Hippocampal formation (tissue), 2 donors: ENCODE measurements at regions not wholly inside any gene's neighbourhood (a gene's known extent, or its start where the extent isn't known, plus 50 kb on each side); places are given as distances from the start of the nearest gene placed in this dataset.
A peak's percentile ranks its signal among the peaks of the same experiment; 100 is the strongest.

Experiments
- DNase-seq, 2 donors: peaks; one replicate each; lab custom pipeline; 2025; lab: John Stamatoyannopoulos, UW

DNA sequence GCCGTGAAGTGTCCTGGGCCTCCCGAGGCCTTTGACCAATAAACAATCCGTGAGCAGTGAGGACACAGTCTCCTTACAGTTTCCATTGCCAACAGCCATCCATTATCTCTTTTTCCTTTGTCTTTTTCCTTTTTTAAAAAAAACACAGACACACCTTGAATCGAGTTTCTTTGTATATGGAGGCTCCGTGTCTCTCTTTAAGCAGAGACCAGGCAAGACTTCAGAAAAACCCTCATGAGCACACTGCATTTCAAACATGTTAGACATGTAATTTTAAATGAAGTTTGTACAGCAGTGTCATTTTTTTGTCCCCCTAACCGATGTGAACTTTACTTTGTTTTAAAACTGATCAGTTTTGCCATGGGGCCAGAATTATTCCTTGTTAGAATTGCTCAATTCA is 111.1 kb downstream of the SPTSSA start:
- DNase-seq: no peak

DNA sequence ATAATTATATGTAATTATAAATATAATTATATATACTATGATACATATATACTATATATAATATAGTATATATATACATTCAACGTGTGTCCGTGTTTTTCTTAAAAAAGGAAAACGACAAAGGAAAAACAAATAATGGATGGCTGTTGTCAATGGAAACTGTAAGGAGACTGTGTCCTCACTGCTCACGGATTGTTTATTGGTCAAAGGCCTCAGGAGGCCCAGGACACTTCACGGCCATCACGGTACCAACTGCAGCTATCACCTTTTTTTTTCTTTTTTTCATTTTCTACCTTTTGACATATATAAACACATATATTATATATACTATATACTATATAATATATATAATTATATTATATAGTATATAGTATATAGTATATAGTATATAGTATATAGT is 113.4 kb downstream of the SPTSSA start:
- no peak for DNase-seq

DNA sequence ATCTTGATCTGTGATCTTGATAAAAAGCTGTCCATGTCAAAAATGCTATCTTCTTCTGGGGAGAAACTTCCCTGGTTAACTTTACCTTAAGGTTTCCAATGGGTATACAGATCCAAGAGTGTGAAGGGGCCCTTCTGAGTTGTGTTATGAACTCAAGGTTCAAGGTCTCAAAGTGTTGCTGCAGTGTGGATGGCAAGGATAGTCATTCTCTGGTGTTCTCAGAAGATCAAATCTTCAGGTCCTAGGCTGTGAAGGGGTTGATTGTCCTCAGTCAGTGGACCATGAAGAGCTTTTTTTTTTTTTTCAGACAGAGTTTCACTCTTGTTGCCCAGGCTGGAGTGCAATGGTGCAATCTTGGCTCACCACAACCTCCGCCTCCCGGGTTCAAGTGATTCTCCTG is 114.4 kb downstream of the SPTSSA start:
- no peak for DNase-seq

DNA sequence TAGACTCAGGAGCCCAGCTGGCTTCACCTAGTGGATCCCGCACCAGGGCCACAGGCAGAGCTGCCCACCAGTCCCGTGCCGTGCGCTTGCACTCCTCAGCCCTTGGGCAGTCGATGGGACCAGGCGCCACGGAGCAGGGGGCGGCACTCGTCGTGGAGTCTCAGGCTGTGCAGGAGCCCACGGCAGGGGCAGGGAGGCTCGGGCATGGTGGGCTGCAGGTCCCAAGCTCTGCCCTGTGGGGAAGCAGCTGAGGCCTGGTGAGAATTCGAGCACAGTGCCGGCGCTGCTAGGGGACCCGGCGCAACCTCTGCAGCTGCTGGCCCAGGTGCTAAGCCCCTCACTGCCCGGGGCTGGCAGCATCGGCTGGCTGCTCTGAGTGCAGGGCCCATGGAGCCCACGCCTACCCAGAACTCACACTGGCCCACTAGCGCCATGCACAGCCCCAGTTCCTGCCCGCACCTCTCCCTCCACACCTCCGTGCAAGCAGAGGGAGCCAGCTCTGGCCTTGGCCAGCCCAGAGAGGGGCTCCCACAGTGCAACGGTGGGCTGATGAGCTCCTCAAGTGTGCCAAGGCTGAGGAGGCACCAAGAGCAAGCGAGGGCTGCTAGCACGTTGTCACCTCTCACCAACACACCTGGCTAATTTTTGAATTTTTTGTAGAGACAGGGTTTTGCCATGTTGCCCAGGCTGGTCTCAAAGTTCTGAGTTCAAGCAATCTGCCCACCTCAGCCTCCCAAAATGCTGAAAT is 116.1 kb downstream of the SPTSSA start:
- no peak for DNase-seq

DNA sequence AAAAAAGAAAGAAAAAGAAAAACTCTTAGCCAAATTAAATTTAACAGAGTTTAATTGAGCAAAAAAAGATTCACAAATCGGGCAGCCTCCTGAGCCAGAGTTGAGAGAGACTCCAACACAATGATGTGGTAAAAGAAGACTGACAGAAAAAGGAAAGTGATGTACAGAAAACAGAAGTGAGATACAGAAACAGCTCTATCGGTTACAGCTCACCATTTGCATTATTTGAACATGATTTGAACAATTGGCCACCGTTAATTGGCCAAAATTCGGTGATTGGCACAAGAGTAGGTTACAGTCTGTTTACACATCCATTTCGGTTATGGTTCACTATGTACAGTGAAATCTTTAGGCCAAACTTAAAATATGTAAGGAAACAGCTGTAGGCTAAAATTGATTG is 117.7 kb downstream of the SPTSSA start:
- DNase-seq: no peak

DNA sequence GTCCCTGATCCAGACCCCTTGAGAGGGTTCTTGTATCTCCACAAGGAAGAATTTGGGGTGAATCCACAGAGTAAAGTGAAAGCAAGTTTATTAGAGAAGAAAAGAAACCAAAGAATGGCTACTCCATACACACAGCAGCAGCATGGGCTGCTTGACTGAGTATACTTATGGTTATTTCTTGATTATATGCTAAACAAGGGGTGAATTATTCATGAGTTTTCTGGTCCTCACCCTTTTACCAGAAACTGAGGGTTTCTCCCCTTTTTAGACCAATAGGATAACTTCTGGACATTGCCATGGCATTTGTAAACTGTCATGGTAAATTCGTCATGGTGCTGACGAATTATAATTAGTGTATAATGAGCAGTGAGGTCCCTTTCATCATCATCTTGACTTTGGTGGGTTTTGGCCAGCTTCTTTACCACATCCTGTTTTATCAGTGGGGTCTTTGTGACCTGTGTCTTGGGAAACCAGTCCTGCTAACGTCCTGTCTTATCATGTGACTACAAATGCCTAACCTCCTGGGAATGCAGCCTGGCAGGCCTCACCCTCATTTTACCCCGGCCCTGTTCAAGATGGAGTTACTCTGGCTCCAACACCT is 121.9 kb downstream of the SPTSSA start:
- DNase-seq: no peak

DNA sequence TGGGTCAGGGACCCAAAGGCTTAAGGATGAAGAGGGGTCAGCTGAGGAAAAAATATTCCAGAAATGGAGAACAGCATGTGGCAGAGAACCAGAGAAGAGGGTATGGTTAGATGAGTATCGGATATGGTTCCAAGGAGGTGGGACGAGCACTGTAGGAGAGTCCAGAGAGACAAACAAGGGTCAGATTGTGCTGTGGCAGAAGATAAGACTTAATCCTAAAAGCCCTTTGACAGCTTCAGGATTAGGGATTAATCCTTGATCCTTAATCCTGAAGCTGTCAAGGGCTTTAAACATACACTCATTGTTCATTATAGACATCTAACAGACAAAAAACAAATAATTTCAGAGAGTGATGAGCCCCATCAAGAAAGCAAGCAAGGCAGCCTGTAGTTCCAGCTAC is 124.0 kb downstream of the SPTSSA start:
- DNase-seq: no peak

DNA sequence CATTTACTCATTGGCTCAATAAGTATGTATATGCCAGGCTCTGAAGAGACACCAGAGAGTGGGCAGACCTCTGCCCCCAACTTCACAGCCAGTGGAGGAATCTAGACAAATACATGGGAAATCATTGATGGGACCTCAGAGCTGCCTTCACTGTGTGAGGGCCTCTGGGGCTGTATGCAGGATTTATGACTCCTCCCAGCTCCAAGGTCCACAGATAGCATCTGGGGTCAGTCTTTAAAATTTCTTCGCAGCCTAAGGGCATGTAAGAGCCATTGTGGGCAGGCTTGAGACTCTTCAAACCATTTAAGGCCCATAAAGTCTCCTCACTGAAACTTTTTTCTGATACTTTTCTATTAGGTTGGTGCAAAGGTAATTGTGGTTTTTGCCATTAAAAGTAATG is 125.5 kb downstream of the SPTSSA start:
- no peak for DNase-seq

DNA sequence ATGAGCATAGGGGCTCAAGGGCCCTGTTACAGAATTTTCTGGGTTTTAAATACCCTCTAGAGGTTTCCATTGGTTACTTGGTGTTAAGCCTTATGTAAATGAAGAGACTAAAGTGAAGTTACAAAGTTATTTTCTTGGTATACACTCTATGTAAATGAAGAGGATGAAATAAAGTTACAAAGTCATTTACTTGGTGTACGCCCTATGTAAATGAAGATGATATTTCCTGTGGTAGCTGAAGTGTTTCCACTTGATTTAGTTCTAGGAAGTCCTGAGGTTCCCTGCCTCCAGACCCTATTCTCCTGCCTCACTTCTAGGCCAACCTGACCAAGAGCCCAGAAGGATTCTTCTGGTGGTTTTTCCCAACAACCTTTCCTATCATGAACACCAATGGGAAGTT is 126.1 kb downstream of the SPTSSA start:
- no peak for DNase-seq

DNA sequence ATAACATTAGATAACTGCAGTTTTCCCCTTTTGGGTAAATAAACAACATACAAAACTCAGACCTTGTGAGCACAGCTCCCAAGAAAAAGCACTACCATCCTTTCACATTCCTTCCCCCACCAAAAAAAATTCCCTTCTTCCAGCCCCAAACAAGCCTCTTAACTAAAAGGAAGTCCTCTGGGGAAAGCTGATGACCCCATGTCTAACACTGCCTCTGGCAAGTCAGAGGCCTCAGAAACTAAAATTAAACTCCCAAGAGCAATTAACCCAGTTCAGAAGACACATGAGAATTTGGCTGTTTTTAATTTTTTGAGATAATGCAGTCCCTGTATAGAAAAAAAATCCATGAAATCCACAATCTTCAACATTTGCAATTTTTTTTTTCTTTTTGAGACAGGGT is 127.7 kb downstream of the SPTSSA start:
- DNase-seq: no peak

DNA sequence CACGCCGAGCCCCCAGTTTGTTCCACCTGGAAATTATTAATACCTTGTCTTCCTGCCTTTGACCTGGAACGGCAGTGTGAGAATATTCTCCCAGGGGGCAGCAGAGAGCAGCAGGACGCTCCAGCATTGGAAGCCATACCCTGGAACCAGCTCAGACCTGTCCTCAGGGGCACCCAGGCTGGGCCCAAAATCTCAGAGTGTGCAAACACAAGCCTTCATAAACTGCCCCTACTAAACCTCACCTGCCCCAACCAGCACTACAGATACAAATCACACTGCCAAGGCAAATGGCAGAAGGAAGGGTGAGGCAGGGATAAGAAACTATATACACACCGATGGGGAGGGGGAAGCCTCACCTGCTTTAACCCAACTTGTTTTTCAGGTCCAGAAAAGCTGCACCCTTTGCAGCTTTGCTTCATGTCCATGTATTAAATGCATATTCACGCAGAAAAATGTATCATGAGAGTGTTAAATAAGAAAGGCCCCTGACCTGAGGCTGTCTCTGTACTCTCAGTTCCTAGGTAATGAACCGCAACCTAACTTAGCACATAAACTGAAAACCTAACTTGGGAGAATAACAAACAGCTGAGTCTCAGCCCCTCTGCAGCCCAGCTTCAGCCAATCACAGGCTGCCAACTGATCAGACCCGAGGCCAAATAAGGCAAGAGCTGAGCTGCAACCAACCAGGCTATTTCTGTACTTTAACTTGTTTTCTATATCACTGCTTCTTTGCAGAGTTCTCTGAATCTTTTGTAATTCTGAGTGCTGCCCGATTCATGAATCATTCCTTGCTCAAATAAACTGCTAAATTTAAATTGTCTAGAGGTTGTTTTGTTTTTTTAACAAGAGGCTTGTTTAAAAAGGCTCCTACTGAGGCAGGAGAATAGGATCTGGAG is 130.1 kb downstream of the SPTSSA start:
- DNase-seq: peak in 1 of 2 donors; percentile 27

DNA sequence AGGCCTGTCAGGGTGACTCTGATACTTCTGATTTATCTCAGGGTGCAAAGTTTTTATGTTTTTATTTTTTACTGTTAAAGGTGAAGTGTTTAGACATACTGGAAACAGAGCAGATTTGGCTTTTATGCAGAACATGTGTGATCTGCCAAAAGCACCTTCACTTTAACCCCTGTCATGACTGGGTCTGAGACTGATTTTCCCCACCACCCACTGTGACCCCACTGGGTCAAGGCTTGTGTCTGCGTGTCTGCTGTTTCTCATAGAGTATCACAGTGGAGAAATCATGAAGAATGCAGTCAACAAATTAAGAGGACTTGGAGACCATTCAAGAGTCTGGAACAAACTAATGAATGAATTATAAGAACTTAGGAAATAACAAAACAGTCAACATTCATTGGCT is 131.2 kb downstream of the SPTSSA start:
- DNase-seq: no peak

DNA sequence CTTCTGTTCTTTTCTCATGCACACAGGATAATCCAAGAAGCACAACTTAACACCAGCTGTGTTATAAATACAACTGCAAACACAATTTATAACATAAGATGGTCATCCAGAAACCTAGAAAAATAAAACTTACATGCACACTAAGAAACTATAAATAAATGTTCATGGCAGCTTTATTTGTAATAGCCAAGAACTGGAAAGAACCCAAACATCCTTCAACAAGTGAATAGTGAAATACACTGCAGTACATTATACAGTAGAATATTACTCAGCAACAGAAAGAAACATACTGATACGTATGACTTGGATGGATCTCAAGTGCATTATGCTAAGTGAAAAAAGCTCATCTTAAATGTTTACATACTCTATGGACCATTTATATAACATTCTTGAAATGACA is 132.7 kb downstream of the SPTSSA start:
- no peak for DNase-seq

DNA sequence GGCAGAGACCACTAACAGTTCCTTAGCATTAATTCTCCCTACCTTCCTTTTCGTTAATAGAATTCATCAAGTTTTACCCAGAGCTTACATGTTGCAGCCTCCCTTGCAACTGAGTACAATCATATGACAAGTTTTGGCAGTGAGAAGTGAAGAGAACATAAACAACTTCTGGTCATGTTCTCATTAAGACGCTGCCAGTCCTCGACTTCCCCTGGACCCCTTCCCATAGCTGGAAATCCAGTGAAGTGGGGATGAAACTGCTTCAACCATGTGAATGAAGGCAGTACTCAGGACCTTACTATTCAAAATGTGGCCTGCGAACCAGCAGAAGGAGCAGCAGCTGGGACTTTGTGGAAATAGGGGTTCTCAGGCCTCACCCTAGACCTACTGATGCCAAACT is 133.9 kb downstream of the SPTSSA start:
- DNase-seq: no peak

DNA sequence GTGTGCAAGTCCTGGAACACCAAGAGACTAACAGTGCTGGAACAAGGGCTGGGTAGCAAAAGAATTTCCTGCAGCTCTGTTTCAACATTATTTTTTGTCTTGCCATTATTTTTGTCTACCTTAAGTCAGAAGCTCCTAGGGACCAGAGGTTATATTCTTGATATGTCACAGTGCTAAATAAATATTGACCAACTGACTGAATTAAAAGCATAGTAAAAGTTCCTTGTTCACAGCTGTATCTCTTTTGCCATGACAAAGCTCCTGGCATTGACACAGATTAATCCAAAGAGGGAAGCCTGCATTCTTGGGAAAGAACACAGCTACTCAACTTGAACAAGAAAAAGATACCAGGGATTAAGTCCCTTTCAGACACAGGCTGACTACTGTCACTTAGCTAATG is 136.5 kb downstream of the SPTSSA start:
- DNase-seq: no peak

DNA sequence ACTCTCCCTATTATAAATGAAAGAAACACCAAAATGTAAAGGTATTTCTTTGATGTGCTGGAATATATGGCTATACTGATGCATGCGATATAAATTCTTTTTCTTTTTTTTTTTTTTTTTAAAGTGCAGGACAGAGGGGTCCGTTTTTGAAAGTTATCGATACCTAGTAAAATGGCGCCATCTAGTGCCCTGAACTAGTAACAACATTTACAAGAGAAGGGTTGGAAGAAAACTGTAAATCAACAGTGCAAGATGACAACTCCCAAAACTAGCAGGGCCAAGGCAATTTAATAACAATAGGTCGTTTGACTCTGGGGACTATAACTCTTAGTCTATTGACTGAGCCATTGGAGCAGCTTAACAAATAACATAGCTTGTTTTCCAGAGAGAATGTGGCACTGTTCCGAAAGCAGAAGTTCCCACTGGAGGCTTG is 137.7 kb downstream of the SPTSSA start:
- DNase-seq: peak in 1 of 2 donors; percentile 20

DNA sequence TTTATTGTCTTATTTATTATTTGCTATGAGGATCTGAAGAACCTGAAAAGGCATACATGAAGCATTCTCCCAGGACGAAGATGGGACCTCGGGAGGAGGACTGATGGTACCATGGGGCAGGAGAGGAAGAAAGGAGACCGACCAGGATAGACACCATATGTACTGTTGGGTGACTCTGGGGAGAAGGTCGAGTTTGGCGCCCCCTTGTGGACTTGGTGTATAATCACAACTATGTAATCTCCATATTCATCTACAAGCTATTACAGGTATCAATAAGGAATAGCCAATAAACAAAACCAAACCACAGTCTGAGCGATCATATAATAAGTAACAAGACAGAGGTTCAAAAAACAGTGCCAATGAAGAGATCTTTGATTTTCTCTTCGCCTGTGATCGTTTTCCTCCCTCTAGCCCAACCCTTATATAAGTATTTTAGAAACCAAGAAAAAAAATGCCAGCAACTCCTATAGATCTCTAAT is 139.1 kb downstream of the SPTSSA start:
- DNase-seq: peak in 1 of 2 donors; percentile 46

DNA sequence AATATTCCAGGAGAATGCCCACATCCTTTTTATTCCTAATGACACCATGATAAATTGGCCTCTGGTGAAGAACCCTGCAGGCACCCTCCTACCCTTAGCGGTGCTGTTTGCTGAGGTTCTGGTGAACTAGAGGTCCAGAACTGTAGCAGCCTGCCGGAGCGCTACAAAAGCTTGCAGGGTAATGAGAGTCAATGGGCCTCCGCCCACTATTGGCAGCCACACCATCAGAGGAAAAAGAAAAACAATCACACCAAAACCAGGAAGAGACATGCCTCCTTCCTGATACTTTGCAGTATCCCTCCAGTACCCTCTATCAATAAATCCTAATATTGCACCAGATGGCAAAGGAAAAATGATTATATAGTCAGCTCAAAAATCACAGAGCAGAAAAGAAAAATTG is 142.9 kb downstream of the SPTSSA start:
- DNase-seq: no peak

DNA sequence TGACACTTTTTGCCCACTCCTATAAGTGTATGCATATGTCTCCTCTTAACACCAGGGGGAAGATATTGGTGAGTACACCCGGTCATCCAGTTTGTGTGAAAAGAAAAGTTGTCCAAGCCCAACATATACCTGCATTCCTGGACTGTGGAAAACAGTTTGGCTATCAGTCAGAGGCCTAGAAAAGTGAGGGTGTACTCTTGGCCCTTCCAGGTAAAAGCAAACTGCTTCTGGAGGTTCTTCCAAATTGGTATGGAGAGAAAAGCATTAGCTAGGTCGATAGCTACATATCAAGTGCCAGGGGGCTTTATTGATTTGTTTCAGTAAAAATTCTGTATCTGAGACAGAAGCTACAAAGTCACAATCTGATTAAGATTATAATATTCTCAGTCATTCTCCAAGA is 144.0 kb downstream of the SPTSSA start:
- no peak for DNase-seq

DNA sequence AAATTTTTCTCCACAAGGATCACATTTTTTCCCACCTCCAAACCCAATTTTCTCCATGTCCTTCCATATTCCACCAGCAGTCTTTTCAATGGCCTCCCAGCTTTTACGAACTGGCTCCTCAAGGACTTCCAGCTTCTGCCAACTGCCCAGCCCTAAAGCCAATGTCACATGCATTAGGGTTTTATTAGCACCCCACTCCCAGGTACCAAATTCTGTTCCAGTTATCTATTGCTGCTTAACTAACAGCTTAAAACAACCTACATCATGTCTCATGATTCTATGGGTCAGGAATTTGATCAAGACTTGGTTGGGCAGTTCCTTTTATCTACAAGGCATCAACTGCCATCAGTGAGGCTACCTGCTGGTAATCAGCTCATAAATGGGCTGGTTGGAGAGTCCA is 151.3 kb downstream of the SPTSSA start:
- no peak for DNase-seq

DNA sequence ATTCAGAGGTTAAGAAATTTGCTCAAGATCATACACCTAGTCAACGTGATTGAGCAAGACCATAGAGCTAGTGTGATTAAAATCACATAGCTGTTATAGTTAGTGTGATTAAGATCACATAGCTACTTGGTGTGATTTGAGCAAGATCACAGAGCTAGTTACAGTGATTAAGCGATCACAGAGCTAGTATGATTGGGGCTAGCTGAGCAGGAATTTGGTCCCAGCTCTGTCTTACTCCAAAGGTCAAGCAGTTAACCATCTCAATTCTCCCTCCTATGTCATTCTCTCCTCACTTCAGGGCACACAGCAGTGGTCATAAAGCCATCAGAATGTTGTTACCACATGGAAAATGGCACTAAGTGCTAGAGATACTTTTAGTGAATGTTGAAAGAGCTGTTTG is 158.2 kb downstream of the SPTSSA start:
- DNase-seq: no peak

DNA sequence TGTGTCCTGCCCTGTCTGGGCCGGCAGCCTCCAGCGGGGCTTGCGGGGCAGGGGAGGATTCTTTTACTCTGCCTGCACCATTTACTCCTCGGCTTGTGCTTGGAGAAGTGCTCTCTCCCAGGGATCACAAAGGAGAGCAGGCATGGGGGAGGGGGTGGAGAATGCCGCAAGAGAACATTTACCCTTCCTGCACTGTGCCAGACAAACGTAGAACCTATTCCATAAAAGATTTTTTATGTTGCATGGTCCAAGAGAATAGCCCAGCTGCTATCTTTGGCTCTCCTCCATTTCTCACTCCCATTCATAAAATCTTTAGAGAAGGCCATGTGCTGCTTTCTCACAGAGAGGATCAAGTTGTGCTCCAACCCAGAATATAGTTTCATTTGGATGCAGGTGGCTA is 159.4 kb downstream of the SPTSSA start:
- DNase-seq: no peak
